HG03354 (cell line): ENCODE measurements at regions not wholly inside any gene's neighbourhood (a gene's known extent, or its start where the extent isn't known, plus 50 kb on each side); places are given as distances from the start of the nearest gene placed in this dataset.

Experiments
- ATAC-seq: cut with Tn5 transposase; IDR thresholded peaks from one replicate; pipeline ENCODE4 v1.9.1; 2021; ENCODE audit warnings: mild to moderate bottlenecking; ENCODE audit not compliant: unreplicated experiment, poor library complexity, severe bottlenecking

GRCh38 chr5:61620699-61621182 lies 288.7 kb downstream of the ZSWIM6 start:
- no peak for ATAC-seq

GRCh38 chr5:61621202-61621650 lies 289.2 kb downstream of the ZSWIM6 start:
- ATAC-seq: no peak

GRCh38 chr5:61622156-61622555 lies 290.1 kb downstream of the ZSWIM6 start:
- ATAC-seq: no peak

DNA sequence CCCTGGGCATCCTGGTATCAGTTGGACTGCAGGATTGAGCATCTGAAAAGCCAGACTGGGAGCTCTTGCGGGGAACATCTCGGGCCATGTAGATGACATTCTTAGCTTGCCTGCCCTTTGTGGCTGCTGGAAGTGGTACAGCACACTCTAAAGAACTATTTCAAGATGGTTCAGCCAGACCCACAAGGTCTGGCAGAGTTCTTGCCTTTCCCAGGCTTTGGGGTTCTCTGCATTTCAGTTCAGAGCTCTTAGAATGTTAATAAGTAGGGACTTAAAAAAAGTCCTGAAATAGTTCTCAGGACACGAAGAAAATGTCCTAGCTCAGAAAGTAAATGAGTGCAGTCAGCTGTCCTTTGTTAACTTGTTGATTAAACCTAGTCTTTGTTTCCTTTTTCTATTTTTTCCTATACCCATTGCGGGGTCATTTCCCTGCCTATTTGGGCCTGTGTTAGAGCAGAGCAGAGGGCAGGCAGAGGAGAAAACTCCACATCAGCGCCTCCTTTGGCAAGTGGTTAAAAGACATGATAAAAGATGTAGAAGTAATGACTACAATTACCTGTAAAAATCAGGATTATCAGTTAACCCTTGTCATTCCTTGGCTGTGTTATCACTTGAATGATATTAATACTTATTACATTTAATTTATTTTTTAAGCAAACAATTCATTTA lies 291.5 kb downstream of the ZSWIM6 start:
- no peak for ATAC-seq

GRCh38 chr5:61624553-61625136 lies 292.6 kb downstream of the ZSWIM6 start:
- ATAC-seq: no peak

GRCh38 chr5:61625137-61625561 lies 293.1 kb downstream of the ZSWIM6 start:
- ATAC-seq: no peak

GRCh38 chr5:61625681-61626621 lies 293.9 kb downstream of the ZSWIM6 start:
- peak; percentile 56 for ATAC-seq

GRCh38 chr5:61626639-61627282 lies 294.7 kb downstream of the ZSWIM6 start:
- peak; percentile 23 for ATAC-seq

DNA sequence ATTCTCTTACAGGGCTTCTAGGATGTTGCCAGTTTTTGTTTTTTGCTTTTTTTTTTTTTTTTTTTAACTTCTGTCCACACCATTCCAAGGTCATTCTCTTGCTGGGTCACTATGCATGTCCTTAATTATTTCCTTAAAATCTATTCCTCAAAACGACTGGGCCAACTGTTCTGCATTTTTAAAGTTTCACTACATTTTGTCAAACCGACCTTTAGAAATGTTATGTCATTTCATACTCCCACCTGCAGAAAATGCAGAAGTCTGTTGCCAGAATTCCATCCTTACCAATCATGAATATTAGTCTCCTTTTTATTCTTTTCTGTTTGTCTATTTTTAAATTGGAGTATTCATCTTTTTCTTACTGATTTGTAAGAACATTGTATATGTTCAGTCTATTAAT lies 295.5 kb downstream of the ZSWIM6 start:
- no peak for ATAC-seq

GRCh38 chr5:61630908-61631307 lies 298.9 kb downstream of the ZSWIM6 start:
- no peak for ATAC-seq

DNA sequence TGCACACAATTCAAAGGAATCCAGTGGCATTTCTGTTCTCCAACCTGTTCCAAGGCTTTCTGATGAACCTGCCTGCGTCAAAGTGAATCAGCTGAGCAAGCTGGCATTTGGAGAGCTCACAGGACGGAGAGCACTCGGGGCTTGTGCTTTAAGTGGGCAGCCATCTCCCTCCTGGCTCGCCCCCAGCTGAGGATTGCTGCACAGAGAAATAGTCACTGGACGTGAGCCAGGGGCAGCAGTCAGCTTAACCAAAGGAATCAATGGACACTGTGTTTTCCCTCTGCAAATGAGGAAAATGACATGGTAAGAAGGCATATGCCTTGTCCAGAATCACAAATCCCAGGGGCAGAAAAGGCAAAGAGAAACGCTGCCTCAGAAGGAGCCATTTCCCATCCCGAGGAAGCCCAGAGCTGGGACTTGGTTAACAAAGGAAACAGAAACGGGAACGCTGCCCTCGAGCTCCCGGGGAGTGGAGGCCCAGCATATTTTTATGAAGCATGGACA lies 299.4 kb downstream of the ZSWIM6 start:
- no peak for ATAC-seq

DNA sequence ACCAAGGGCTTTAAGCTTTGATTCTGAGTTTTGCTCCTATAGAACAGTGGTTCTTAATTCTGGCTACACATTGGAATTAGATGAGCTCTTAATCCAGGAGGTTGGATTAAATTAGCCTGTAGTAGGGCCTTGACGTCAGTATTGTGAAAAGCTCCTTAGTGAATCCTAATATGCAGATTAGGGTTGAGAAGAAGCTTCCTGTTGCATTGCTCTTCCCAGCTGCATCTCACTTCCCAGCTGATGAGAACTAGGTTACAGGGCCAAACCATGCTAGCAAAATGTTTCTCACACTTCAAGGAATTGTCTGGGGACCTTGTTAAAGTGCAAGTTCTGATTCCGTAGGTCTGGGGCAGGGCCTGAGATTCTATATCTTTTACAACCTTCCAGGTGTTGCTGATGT lies 300.0 kb downstream of the ZSWIM6 start:
- ATAC-seq: no peak

- no peak for ATAC-seq
Measured at GRCh38 chr5:61635271-61635670, 303.2 kb downstream of the ZSWIM6 start.

- no peak for ATAC-seq
Measured at GRCh38 chr5:61637566-61637965, 305.5 kb downstream of the ZSWIM6 start.

- ATAC-seq: no peak
Measured at GRCh38 chr5:61638476-61638875, 306.4 kb downstream of the ZSWIM6 start.

DNA sequence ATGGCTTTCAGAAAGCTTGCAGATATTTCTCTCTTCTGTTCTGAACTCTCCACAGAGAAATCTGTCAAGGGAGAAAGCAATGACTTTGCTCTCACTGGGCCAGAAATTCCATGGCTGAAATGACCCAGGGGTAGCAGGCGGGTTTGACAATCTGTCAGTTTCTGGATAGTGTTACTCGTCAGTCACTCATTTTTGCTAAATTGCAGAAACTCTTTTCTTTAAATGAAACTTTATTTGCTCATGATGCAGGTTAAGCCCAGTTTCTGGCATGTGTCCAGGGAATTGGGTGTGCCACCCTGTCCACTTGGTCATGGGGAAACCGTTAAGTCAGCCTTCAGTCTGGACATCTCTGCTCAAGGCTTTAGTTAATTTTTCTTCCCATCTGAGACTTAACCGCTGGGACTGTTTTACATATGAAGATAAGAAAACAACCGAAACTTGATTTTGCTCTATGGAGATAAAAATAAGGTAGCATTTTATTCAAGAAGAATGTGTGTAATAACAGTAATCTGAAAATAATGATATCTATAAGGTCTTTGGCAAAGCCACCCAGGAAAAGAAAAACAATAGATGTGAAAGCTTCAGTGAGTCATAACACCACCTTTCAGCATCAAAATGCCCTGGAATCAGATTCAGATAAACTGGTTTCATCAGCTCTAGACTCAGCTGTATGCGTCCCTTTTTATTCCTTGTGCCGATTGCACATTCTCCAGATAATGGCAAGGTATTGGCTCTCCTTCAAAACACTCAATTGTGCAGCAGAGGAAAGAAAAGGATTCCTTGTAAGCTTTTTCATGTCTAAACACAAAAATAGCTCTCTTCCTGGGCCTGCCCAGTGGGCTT lies 308.3 kb downstream of the ZSWIM6 start:
- ATAC-seq: no peak

GRCh38 chr5:61641748-61642565 lies 309.9 kb downstream of the ZSWIM6 start:
- ATAC-seq: no peak

- no peak for ATAC-seq
Measured at GRCh38 chr5:61647672-61648071, 315.6 kb downstream of the ZSWIM6 start.
